HepG2 (cell line): ENCODE measurements at regions not wholly inside any gene's neighbourhood (a gene's known extent, or its start where the extent isn't known, plus 50 kb on each side); places are given as distances from the start of the nearest gene placed in this dataset.

Experiments
- ATAC-seq: fragments of 200-7000 bp; cut with Tn5 transposase; 3 replicates; pipeline ENCODE4 v1.9.1; 2020; ENCODE audit warnings: mild to moderate bottlenecking, moderate library complexity
- BruUV-seq: library from RNA; stranded (reverse); fragments of 400-500 nt; replicated peaks from 2 replicates; lab custom pipeline; 2021; lab: Mats Ljungman, UMichigan
- CTCF ChIA-PET: fragments of 300-600 bp; formaldehyde crosslinking; extraction: SDS; loops from one replicate; lab custom pipeline; 2021; ENCODE audit warnings: low total read pairs, inconsistent platforms, low intra/inter-chr PET ratio; lab: Yijun Ruan, JAX
- POLR2A ChIA-PET: fragments of 350-600 bp; sonication (Branson Sonifier 250); formaldehyde crosslinking; loops from one replicate; lab custom pipeline; 2020; ENCODE audit warnings: antibody characterized with exemption, inconsistent platforms; lab: Yijun Ruan, JAX
- DNase-seq: peaks from one replicate; pipeline ENCODE4 v3.0.0-alpha.2; 2015; ENCODE audit warnings: low spot score
- FAIRE-seq: peaks from 3 replicates; lab custom pipeline; 2011; peaks lifted over from hg19 to GRCh38; lab: Jason Lieb, UNC
- H2AFZ ChIP-seq: one replicate; pipeline ENCODE4 v1.6.1; 2011; ENCODE audit warnings: low read length, inconsistent platforms
- H3K27ac ChIP-seq: fragments of 300-600 bp; 3 replicates; pipeline ENCODE4 v1.8.0; 2011; ENCODE audit warnings: mixed run types, mild to moderate bottlenecking, mixed read lengths, low read length, inconsistent platforms; ENCODE audit not compliant: insufficient read depth; ENCODE audit errors: extremely low read length
- H3K27me3 ChIP-seq, 2 experiments: fragments of 200-600 bp in 1 of 2; 2 replicates in 1 of 2; 3 replicates in 1 of 2; pipeline versions ENCODE4 v1.6.0 to v1.8.0; 2011; ENCODE audit warnings: low read length in 2 of 2, mild to moderate bottlenecking in 2 of 2, moderate library complexity in 2 of 2, inconsistent platforms in 1 of 2; ENCODE audit not compliant: insufficient read depth in 2 of 2, control insufficient read depth in 1 of 2
- H3K36me3 ChIP-seq, 2 experiments: fragments of 200-600 bp in 1 of 2; replicated peaks in 1 of 2; 2 replicates in 1 of 2; 3 replicates in 1 of 2; pipeline versions ENCODE4 v1.5.1 to v1.8.0; 2011; ENCODE audit warnings: low read length in 2 of 2, inconsistent platforms in 1 of 2; ENCODE audit not compliant: insufficient read depth in 2 of 2, control insufficient read depth in 1 of 2
- H3K4me1 ChIP-seq: 2 replicates; pipeline ENCODE4 v1.5.1; 2012; ENCODE audit warnings: low read length, inconsistent platforms; ENCODE audit not compliant: insufficient read depth
- H3K4me2 ChIP-seq: 2 replicates; pipeline ENCODE4 v1.6.0; 2011; ENCODE audit warnings: low read depth, low read length, inconsistent platforms
- H3K4me3 ChIP-seq, 3 experiments: fragments of 200-600 bp in 1 of 3; sonication (generic), shearing (Covaris generic) in 1 of 3; replicated peaks in 1 of 3; 2 replicates each; pipeline ENCODE4 v1.5.1; 2011 to 2016; ENCODE audit warnings: low read length in 3 of 3, inconsistent platforms in 2 of 3, low read depth in 2 of 3, mild to moderate bottlenecking in 2 of 3, control low read depth in 1 of 3, mixed read lengths in 1 of 3; ENCODE audit not compliant: insufficient read depth in 1 of 3
- H3K79me2 ChIP-seq: one replicate; pipeline ENCODE4 v1.6.1; 2011; ENCODE audit warnings: low read length, inconsistent platforms; ENCODE audit not compliant: insufficient read depth
- H3K9ac ChIP-seq: 2 replicates; pipeline ENCODE4 v1.6.0; 2011; ENCODE audit warnings: mild to moderate bottlenecking, low read depth, low read length, inconsistent platforms; ENCODE audit not compliant: insufficient read depth
- H3K9me3 ChIP-seq: 2 replicates; pipeline ENCODE4 v1.5.1; 2012; ENCODE audit warnings: mild to moderate bottlenecking, low read length
- H4K20me1 ChIP-seq: 2 replicates; pipeline ENCODE4 v1.6.0; 2011; ENCODE audit warnings: inconsistent platforms, mild to moderate bottlenecking, low read length, moderate library complexity; ENCODE audit not compliant: insufficient read depth
- BORCS8-MEF2B ChIP-seq: sonication (generic); formaldehyde crosslinking; IDR thresholded peaks from 2 replicates; pipeline ENCODE4 v1.8.0; 2022; ENCODE audit warnings: mild to moderate bottlenecking, missing genetic modification reagents
- CREB1 ChIP-seq, 2 experiments: fragments of 450-650 bp in 1 of 2; IDR thresholded peaks; 2 replicates each; pipeline ENCODE4 v1.6.1; 2016 to 2017; ENCODE audit warnings: control low read depth in 1 of 2, mild to moderate bottlenecking in 1 of 2, missing compliant biosample characterization in 1 of 2, missing genetic modification characterization in 1 of 2
- KAT2B ChIP-seq: fragments of 150-350 bp; IDR thresholded peaks from 2 replicates; pipeline ENCODE4 v1.6.1; 2014; ENCODE audit warnings: low read depth, low read length, borderline replicate concordance
- PHF8 ChIP-seq: sonication (generic); formaldehyde crosslinking; IDR thresholded peaks from 2 replicates; pipeline ENCODE4 v1.5.0; 2020; ENCODE audit warnings: missing genetic modification reagents
- SMAD1 ChIP-seq: sonication (generic); formaldehyde crosslinking; IDR thresholded peaks from 2 replicates; pipeline ENCODE4 v1.4.0; 2020; ENCODE audit warnings: missing genetic modification reagents, low read depth, mild to moderate bottlenecking, borderline replicate concordance
- ZFP36L1 ChIP-seq: sonication (generic); formaldehyde crosslinking; IDR thresholded peaks from 2 replicates; pipeline ENCODE4 v1.8.0; 2022; ENCODE audit warnings: mild to moderate bottlenecking, missing genetic modification reagents, moderate library complexity
- ZGPAT ChIP-seq: IDR thresholded peaks from 2 replicates; pipeline ENCODE4 v1.6.1; 2016; ENCODE audit warnings: mild to moderate bottlenecking
- ZNF18 ChIP-seq: sonication (generic); formaldehyde crosslinking; IDR thresholded peaks from 2 replicates; pipeline ENCODE4 v1.8.0; 2022; ENCODE audit warnings: mild to moderate bottlenecking, missing genetic modification reagents; ENCODE audit not compliant: insufficient replicate concordance
- ZNF235 ChIP-seq: sonication (generic); formaldehyde crosslinking; IDR thresholded peaks from 2 replicates; pipeline ENCODE4 v1.8.1; 2023; ENCODE audit warnings: mild to moderate bottlenecking, missing genetic modification reagents, borderline replicate concordance
- ZNF260 ChIP-seq: sonication (generic); formaldehyde crosslinking; IDR thresholded peaks from 2 replicates; pipeline ENCODE4 v1.4.0; 2020; ENCODE audit warnings: missing genetic modification reagents, low read depth, mild to moderate bottlenecking, borderline replicate concordance
- ZNF576 ChIP-seq: sonication (generic); formaldehyde crosslinking; IDR thresholded peaks from 2 replicates; pipeline ENCODE4 v1.4.0; 2020; ENCODE audit warnings: mild to moderate bottlenecking, missing genetic modification reagents
- ZNF777 ChIP-seq: sonication (generic); formaldehyde crosslinking; IDR thresholded peaks from 2 replicates; pipeline ENCODE4 v1.4.0; 2020; ENCODE audit warnings: missing genetic modification reagents
- WGBS: methylation state at CpG from one replicate; pipeline ENCODE4 v1.1.6; 2017; ENCODE audit warnings: low lambda C conversion rate; 5-methylcytosine and 5-hydroxymethylcytosine counted together
- in situ Hi-C: cut with HindIII; loops from 2 replicates; pipeline ENCODE4 v1.10.0; 2017; ENCODE audit warnings: low pct_unique_long_range_greater_than_20kb; ENCODE audit not compliant: extremely low pct_ligation_motif_present
- intact Hi-C: fragments of 100-400 bp; cut with micrococcal nuclease; formaldehyde crosslinking; loops from one replicate; pipeline ENCODE4 v1.10.0; 2022; ENCODE audit not compliant: unreplicated experiment

- TF ChIP-seq ZGPAT: no peak
- no peak for TF ChIP-seq ZNF777 (CRISPR knock-in tag)
- no peak for TF ChIP-seq PHF8 (CRISPR knock-in tag)
These were observed 231.7 kb downstream of the C4orf33 start (continued) for GRCh38 chr4:129327637-129328036.

- Histone ChIP-seq H3K79me2 (no peaks in the 10 kb centered on the region), H3K4me2 (no peak overlapping the region), H3K9ac (no peak overlapping the region), H3K27ac (no peak overlapping the region), H4K20me1 (no peaks in the 10 kb centered on the region), H3K9me3 (no peaks in the 10 kb centered on the region), H2AFZ (no peak overlapping the region), H3K4me3 (no peak overlapping the region)
- BruUV-seq: no TSS peak
- ATAC-seq: no peak
- POLR2A ChIA-PET: no interaction called here
- CTCF ChIA-PET: no interaction called here
- WGBS: 0% methylated on average over 3 of the region's 3 CpGs
- intact Hi-C loops: no loop called here
- DNase-seq: no peak
- TF ChIP-seq KAT2B (no peak), CREB1 (IDR thresholded peaks at IDR 0.05) (0 out of 2 replicates have a peak, but pooled peaks have one; percentile 8), CREB1 (CRISPR knock-in tag; IDR thresholded peaks at IDR 0.05) (no peak), BORCS8-MEF2B (no peak), SMAD1 (no peak)
- TF ChIP-seq, all 625 proteins: peak for 1
- no peak for FAIRE-seq
- in situ Hi-C loops: no loop called here
- no peaks in the 10 kb centered on the region for H3K36me3 ChIP-seq
- no peaks in the 10 kb centered on the region for H3K4me1 ChIP-seq
- no peaks in the 10 kb centered on the region for H3K27me3 ChIP-seq
These were observed 232.2 kb downstream of the C4orf33 start for GRCh38 chr4:129328162-129328561.

- H3K9ac ChIP-seq: no peak overlapping the region
- ChIA-PET POLR2A (no interaction called here), CTCF (no interaction called here)
- H3K27me3 ChIP-seq: no peaks in the 10 kb centered on the region
- ATAC-seq (no peak), DNase-seq (no peak), FAIRE-seq (no peak)
- H3K4me1 ChIP-seq: no peaks in the 10 kb centered on the region
- no peak overlapping the region for H2AFZ ChIP-seq
- no peak overlapping the region for H3K27ac ChIP-seq
- no peak overlapping the region for H3K4me3 ChIP-seq
- no peak overlapping the region for H3K4me2 ChIP-seq
- H4K20me1 ChIP-seq: no peaks in the 10 kb centered on the region
- in situ Hi-C loops: no loop called here
- no peaks in the 10 kb centered on the region for H3K36me3 ChIP-seq
- BruUV-seq: no TSS peak
- no peaks in the 10 kb centered on the region for H3K79me2 ChIP-seq
- intact Hi-C loops: no loop called here
- no peaks in the 10 kb centered on the region for H3K9me3 ChIP-seq
- TF ChIP-seq ZNF235 (CRISPR knock-in tag) (no peak), ZFP36L1 (no peak), ZNF18 (no peak), ZNF576 (CRISPR knock-in tag) (no peak), ZNF260 (CRISPR knock-in tag) (no peak)
These were observed 238.2 kb downstream of the C4orf33 start for GRCh38 chr4:129334136-129334535.
